ENCODE measurements at regions not wholly inside any gene's neighbourhood (a gene's known extent, or its start where the extent isn't known, plus 50 kb on each side); places are given as distances from the start of the nearest gene placed in this dataset.

DNA sequence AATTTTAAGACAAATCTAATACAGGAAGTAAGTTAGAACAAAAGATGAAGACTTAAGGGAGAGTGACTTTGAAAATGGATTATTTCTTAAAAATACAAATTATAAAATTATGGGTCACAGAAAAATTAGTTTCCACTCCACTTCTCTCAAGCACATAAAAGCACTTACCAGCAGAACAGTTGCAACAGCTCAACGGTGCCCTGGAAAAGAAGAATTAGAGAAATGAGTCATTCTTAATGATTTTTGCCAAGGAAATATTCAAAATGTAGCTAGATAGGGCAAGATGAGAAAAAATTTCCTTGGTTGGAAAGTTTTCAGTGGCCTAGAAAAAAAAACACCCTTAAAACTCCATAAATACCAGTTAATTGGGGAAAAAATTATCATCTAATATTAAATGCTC is 2185.6 kb upstream of the CELF4 start:
- H3K4me1 ChIP-seq (ENCODE audit: low read depth): no peaks in the 10 kb centered on the region
- H3K27me3 ChIP-seq: no peaks in the 10 kb centered on the region
- TF ChIP-seq, protein P1, sequence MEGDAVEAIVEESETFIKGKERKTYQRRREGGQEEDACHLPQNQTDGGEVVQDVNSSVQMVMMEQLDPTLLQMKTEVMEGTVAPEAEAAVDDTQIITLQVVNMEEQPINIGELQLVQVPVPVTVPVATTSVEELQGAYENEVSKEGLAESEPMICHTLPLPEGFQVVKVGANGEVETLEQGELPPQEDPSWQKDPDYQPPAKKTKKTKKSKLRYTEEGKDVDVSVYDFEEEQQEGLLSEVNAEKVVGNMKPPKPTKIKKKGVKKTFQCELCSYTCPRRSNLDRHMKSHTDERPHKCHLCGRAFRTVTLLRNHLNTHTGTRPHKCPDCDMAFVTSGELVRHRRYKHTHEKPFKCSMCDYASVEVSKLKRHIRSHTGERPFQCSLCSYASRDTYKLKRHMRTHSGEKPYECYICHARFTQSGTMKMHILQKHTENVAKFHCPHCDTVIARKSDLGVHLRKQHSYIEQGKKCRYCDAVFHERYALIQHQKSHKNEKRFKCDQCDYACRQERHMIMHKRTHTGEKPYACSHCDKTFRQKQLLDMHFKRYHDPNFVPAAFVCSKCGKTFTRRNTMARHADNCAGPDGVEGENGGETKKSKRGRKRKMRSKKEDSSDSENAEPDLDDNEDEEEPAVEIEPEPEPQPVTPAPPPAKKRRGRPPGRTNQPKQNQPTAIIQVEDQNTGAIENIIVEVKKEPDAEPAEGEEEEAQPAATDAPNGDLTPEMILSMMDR (IDR thresholded peaks at IDR 0.05; ENCODE audit: low read depth, low read length): no peak
- no peak overlapping the region for H3K27ac ChIP-seq
- no peaks in the 10 kb centered on the region for H3K36me3 ChIP-seq
- no peaks in the 10 kb centered on the region for H3K9me3 ChIP-seq (ENCODE audit: low read depth)
- peak in 1 of 2 donors; percentile 66 for DNase-seq (ENCODE audit: low read depth in 1 of 2, low spot score in 1 of 2)
- H3K4me3 ChIP-seq: no peak overlapping the region

- H3K9me3 ChIP-seq (ENCODE audit: low read depth): no peaks in the 10 kb centered on the region
- no peak for DNase-seq (ENCODE audit: low read depth in 1 of 2, low spot score in 1 of 2)
- no peaks in the 10 kb centered on the region for H3K27me3 ChIP-seq
- TF ChIP-seq, protein P1 (IDR thresholded peaks at IDR 0.05; ENCODE audit: low read depth, low read length): no peak
- no peaks in the 10 kb centered on the region for H3K4me1 ChIP-seq (ENCODE audit: low read depth)
- H3K4me3 ChIP-seq: no peak overlapping the region
- H3K36me3 ChIP-seq: no peaks in the 10 kb centered on the region
- H3K27ac ChIP-seq: no peak overlapping the region
Measured at GRCh38 chr18:39749154-39749553, 2183.6 kb upstream of the CELF4 start.

- Histone ChIP-seq H3K27ac (no peak overlapping the region), H3K27me3 (no peaks in the 10 kb centered on the region), H3K36me3 (no peaks in the 10 kb centered on the region), H3K4me3 (no peak overlapping the region), H3K9me3 (ENCODE audit: low read depth) (no peaks in the 10 kb centered on the region), H3K4me1 (ENCODE audit: low read depth) (no peaks in the 10 kb centered on the region)
- TF ChIP-seq, protein P1 (IDR thresholded peaks at IDR 0.05; ENCODE audit: low read depth, low read length): no peak
- DNase-seq (ENCODE audit: low read depth in 1 of 2, low spot score in 1 of 2): no peak
Measured at GRCh38 chr18:39748727-39749126, 2183.1 kb upstream of the CELF4 start.

GRCh38 chr18:39746201-39746600 is 2180.6 kb upstream of the CELF4 start:
- TF ChIP-seq, protein P1 (IDR thresholded peaks at IDR 0.05; ENCODE audit: low read depth, low read length): no peak
- H3K9me3 ChIP-seq (ENCODE audit: low read depth): no peaks in the 10 kb centered on the region
- H3K27me3 ChIP-seq: no peaks in the 10 kb centered on the region
- DNase-seq (ENCODE audit: low read depth in 1 of 2, low spot score in 1 of 2): no peak
- no peak overlapping the region for H3K27ac ChIP-seq
- H3K36me3 ChIP-seq: no peaks in the 10 kb centered on the region
- no peaks in the 10 kb centered on the region for H3K4me1 ChIP-seq (ENCODE audit: low read depth)
- no peak overlapping the region for H3K4me3 ChIP-seq

- no peak overlapping the region for H3K4me3 ChIP-seq
- no peaks in the 10 kb centered on the region for H3K4me1 ChIP-seq (ENCODE audit: low read depth)
- TF ChIP-seq, protein P1 (IDR thresholded peaks at IDR 0.05; ENCODE audit: low read depth, low read length): no peak
- DNase-seq (ENCODE audit: low read depth in 1 of 2, low spot score in 1 of 2): no peak
- no peaks in the 10 kb centered on the region for H3K27me3 ChIP-seq
- H3K9me3 ChIP-seq (ENCODE audit: low read depth): no peaks in the 10 kb centered on the region
- no peaks in the 10 kb centered on the region for H3K36me3 ChIP-seq
- no peak overlapping the region for H3K27ac ChIP-seq
Measured at GRCh38 chr18:39743463-39743862, 2177.9 kb upstream of the CELF4 start.

All from cardiac muscle cell (in vitro differentiated cells and primary cell).